ENCODE measurements at regions not wholly inside any gene's neighbourhood (a gene's known extent, or its start where the extent isn't known, plus 50 kb on each side); places are given as distances from the start of the nearest gene placed in this dataset.

- Mint-ChIP-seq H3K27me3 (ENCODE audit: unreplicated experiment) (peaks cover 1% of the 10 kb centered on the region), H3K4me1 (ENCODE audit: unreplicated experiment) (peaks cover 18% of the 10 kb centered on the region), H3K4me3 (ENCODE audit: unreplicated experiment) (no peak overlapping the region), H3K27ac (ENCODE audit: unreplicated experiment) (peak overlapping the region; percentile 84), H3K9me3 (ENCODE audit: unreplicated experiment) (no peaks in the 10 kb centered on the region), H3K36me3 (ENCODE audit: low read depth, unreplicated experiment) (no peaks in the 10 kb centered on the region)
- TF ChIP-seq CTCF (IDR thresholded peaks at IDR 0.05; ENCODE audit: unreplicated experiment), result no peak
- DNase-seq (ENCODE audit: low spot score), result no peak
These were observed 67.3 kb downstream of the HSPB8 start for GRCh38 chr12:119245904-119246494.

GRCh38 chr12:119247007-119247719 is 68.4 kb downstream of the HSPB8 start:
- H3K36me3 Mint-ChIP-seq (ENCODE audit: low read depth, unreplicated experiment), result no peaks in the 10 kb centered on the region

GRCh38 chr12:119247720-119248043 is 69.0 kb downstream of the HSPB8 start:
- H3K4me1 Mint-ChIP-seq (ENCODE audit: unreplicated experiment), result peaks cover 18% of the 10 kb centered on the region
- no peak overlapping the region for H3K27ac Mint-ChIP-seq (ENCODE audit: unreplicated experiment)
- H3K4me3 Mint-ChIP-seq (ENCODE audit: unreplicated experiment), result no peak overlapping the region
- no peak for DNase-seq (ENCODE audit: low spot score)
- no peaks in the 10 kb centered on the region for H3K9me3 Mint-ChIP-seq (ENCODE audit: unreplicated experiment)
- H3K27me3 Mint-ChIP-seq (ENCODE audit: unreplicated experiment), result peaks cover under 1% of the 10 kb centered on the region
- no peak for TF ChIP-seq CTCF (IDR thresholded peaks at IDR 0.05; ENCODE audit: unreplicated experiment)
- no peaks in the 10 kb centered on the region for H3K36me3 Mint-ChIP-seq (ENCODE audit: low read depth, unreplicated experiment)

More at GRCh38 chr12:119247007-119247719, 68.4 kb downstream of the HSPB8 start:
- TF ChIP-seq CTCF (IDR thresholded peaks at IDR 0.05; ENCODE audit: unreplicated experiment), result no peak
- Mint-ChIP-seq H3K4me1 (ENCODE audit: unreplicated experiment) (peaks cover 18% of the 10 kb centered on the region), H3K27ac (ENCODE audit: unreplicated experiment) (no peak overlapping the region), H3K9me3 (ENCODE audit: unreplicated experiment) (no peaks in the 10 kb centered on the region), H3K27me3 (ENCODE audit: unreplicated experiment) (peaks cover 1% of the 10 kb centered on the region), H3K4me3 (ENCODE audit: unreplicated experiment) (no peak overlapping the region)
- DNase-seq (ENCODE audit: low spot score), result no peak

- Mint-ChIP-seq H3K9me3 (ENCODE audit: unreplicated experiment) (no peaks in the 10 kb centered on the region), H3K4me1 (ENCODE audit: unreplicated experiment) (peaks cover 18% of the 10 kb centered on the region), H3K27ac (ENCODE audit: unreplicated experiment) (no peak overlapping the region), H3K36me3 (ENCODE audit: low read depth, unreplicated experiment) (no peaks in the 10 kb centered on the region), H3K27me3 (ENCODE audit: unreplicated experiment) (peaks cover 1% of the 10 kb centered on the region), H3K4me3 (ENCODE audit: unreplicated experiment) (no peak overlapping the region)
- DNase-seq (ENCODE audit: low spot score), result no peak
- TF ChIP-seq CTCF (IDR thresholded peaks at IDR 0.05; ENCODE audit: unreplicated experiment), result no peak
These were observed 70.8 kb downstream of the HSPB8 start for GRCh38 chr12:119249383-119250155.

GRCh38 chr12:119255314-119255713 is 76.6 kb downstream of the HSPB8 start:
- H3K27me3 Mint-ChIP-seq (ENCODE audit: unreplicated experiment), result peaks cover 6% of the 10 kb centered on the region
- H3K36me3 Mint-ChIP-seq (ENCODE audit: low read depth, unreplicated experiment), result no peaks in the 10 kb centered on the region
- no peaks in the 10 kb centered on the region for H3K9me3 Mint-ChIP-seq (ENCODE audit: unreplicated experiment)
- no peak for DNase-seq (ENCODE audit: low spot score)
- peak overlapping the region; percentile 4 for H3K27ac Mint-ChIP-seq (ENCODE audit: unreplicated experiment)
- TF ChIP-seq CTCF (IDR thresholded peaks at IDR 0.05; ENCODE audit: unreplicated experiment), result no peak
- H3K4me3 Mint-ChIP-seq (ENCODE audit: unreplicated experiment), result no peak overlapping the region
- H3K4me1 Mint-ChIP-seq (ENCODE audit: unreplicated experiment), result peaks cover 34% of the 10 kb centered on the region
